ENCODE measurements at regions not wholly inside any gene's neighbourhood (a gene's known extent, or its start where the extent isn't known, plus 50 kb on each side); places are given as distances from the start of the nearest gene placed in this dataset.

- Histone ChIP-seq H3K4me3 (ENCODE audit: insufficient read depth, low read depth, low read length) (no peak overlapping the region), H3K14ac (replicated peaks; ENCODE audit: low read depth, low read length) (no peak overlapping the region), H3K27me3 (ENCODE audit: control insufficient read depth, insufficient read depth, low read length) (no peaks in the 10 kb centered on the region), H3K36me3 (ENCODE audit: control insufficient read depth, insufficient read depth, low read length) (no peaks in the 10 kb centered on the region), H3K27ac (ENCODE audit: insufficient read depth, low read length) (no peak overlapping the region), H2AK9ac (replicated peaks; ENCODE audit: low read depth, low read length, poor library complexity) (no peak overlapping the region), H4K5ac (ENCODE audit: low read depth, low read length) (no peak overlapping the region), H2AK5ac (ENCODE audit: low read depth, low read length) (no peak overlapping the region), H4K20me1 (ENCODE audit: insufficient read depth, low read length) (no peaks in the 10 kb centered on the region), H4K8ac (ENCODE audit: low read depth in 2 of 2, low read length in 2 of 2) (no peak overlapping the region), H3K79me1 (ENCODE audit: low read depth in 1 of 2, low read length in 2 of 2) (no peaks in the 10 kb centered on the region), H2BK5ac (ENCODE audit: low read depth, low read length, poor library complexity, severe bottlenecking) (no peak overlapping the region), H3K18ac (ENCODE audit: low read depth, low read length) (no peak overlapping the region), H3K23ac (ENCODE audit: low read depth, low read length) (no peak overlapping the region), H2BK20ac (ENCODE audit: low read depth, low read length) (no peak overlapping the region), H2AFZ (replicated peaks; ENCODE audit: low read length, poor library complexity) (no peak overlapping the region), H3K4me2 (ENCODE audit: low read depth, low read length) (no peak overlapping the region), H3K9ac (ENCODE audit: low read depth, low read length) (no peak overlapping the region), H3K4ac (ENCODE audit: low read depth, low read length) (no peak overlapping the region), H2BK120ac (ENCODE audit: low read depth, low read length) (no peak overlapping the region), H3K9me3 (ENCODE audit: control insufficient read depth, insufficient read depth, low read length) (no peaks in the 10 kb centered on the region), H3K9me1 (ENCODE audit: insufficient read depth, low read length) (no peaks in the 10 kb centered on the region), H3K56ac (ENCODE audit: extremely low read depth, insufficient read depth, low read length) (no peak overlapping the region), H3K4me1 (ENCODE audit: control insufficient read depth, insufficient read depth, low read length) (no peaks in the 10 kb centered on the region), H4K91ac (ENCODE audit: insufficient read depth, low read depth, low read length) (no peak overlapping the region), H2BK15ac (ENCODE audit: low read depth, low read length) (no peak overlapping the region)
- dilution Hi-C loops (cut with HindIII; ENCODE audit: low sequenced_read_pairs, unreplicated experiment) (no loop called here), in situ Hi-C loops (cut with MboI; ENCODE audit: low sequenced_read_pairs) (no loop called here), intact Hi-C loops (cut with micrococcal nuclease) (no loop called here)
- BruUV-seq (replicated peaks) = no TSS peak
- ChIA-PET POLR2A (ENCODE audit: unreplicated experiment) (no interaction called here), CTCF (no interaction called here)
- ATAC-seq (ENCODE audit: low read depth) = no peak
- no peak for DNase-seq
- TF ChIP-seq RCOR1 (IDR thresholded peaks at IDR 0.05; ENCODE audit: insufficient replicate concordance, low read length) (no peak), RAD21 (IDR thresholded peaks at IDR 0.05; ENCODE audit: low read length) (no peak), ELK1 (IDR thresholded peaks at IDR 0.05; ENCODE audit: borderline replicate concordance, low read depth, low read length) (no peak), CTCF (conservative IDR thresholded peaks at IDR 0.05; ENCODE audit: low read depth, low read length) (no peak), SMC3 (IDR thresholded peaks at IDR 0.05; ENCODE audit: low read depth, low read length) (no peak), POLR2A (IDR thresholded peaks at IDR 0.05; ENCODE audit: low read depth, low read length) (no peak), FOS (IDR thresholded peaks at IDR 0.05; ENCODE audit: low read depth, low read length) (no peak), USF2 (IDR thresholded peaks at IDR 0.05; ENCODE audit: low read depth, low read length) (no peak), NFE2L2 (IDR thresholded peaks at IDR 0.05; ENCODE audit: low read depth, low read length) (no peak), MXI1 (IDR thresholded peaks at IDR 0.05; ENCODE audit: borderline replicate concordance, low read depth, low read length) (no peak), MAZ (IDR thresholded peaks at IDR 0.05; ENCODE audit: borderline replicate concordance, low read depth, low read length) (no peak), CHD1 (IDR thresholded peaks at IDR 0.05; ENCODE audit: low read depth, low read length) (no peak), MAFK (IDR thresholded peaks at IDR 0.05; ENCODE audit: low read depth, low read length) (no peak), RFX5 (IDR thresholded peaks at IDR 0.05; ENCODE audit: low read depth, low read length) (no peak)
Observed at GRCh38 chr13:65697843-65698242, 1532.3 kb downstream of the PCDH9 start.
